ENCODE measurements at regions not wholly inside any gene's neighbourhood (a gene's known extent, or its start where the extent isn't known, plus 50 kb on each side); places are given as distances from the start of the nearest gene placed in this dataset.
"Not testable (repeated sequence)": the region's sequence is repeated elsewhere in the genome, so short reads cannot be mapped to it uniquely, and the experiment has no call there.

- no peak for DNase-seq (ENCODE audit: low read depth, low spot score)
- H3K27ac ChIP-seq, result no peak overlapping the region
These were observed 143.4 kb upstream of the ZNF608 start for GRCh38 chr5:124889850-124890249.

- DNase-seq (ENCODE audit: low read depth, low spot score); H3K27ac ChIP-seq: not testable (repeated sequence)
These were observed 144.0 kb upstream of the ZNF608 start for GRCh38 chr5:124890442-124890841.

- DNase-seq (ENCODE audit: low read depth, low spot score), result no peak
- no peak overlapping the region for H3K27ac ChIP-seq
These were observed 144.7 kb upstream of the ZNF608 start for GRCh38 chr5:124891179-124891578.

GRCh38 chr5:124892185-124892848, 145.9 kb upstream of the ZNF608 start:
- no peak overlapping the region for H3K27ac ChIP-seq
- DNase-seq (ENCODE audit: low read depth, low spot score), result no peak

- H3K27ac ChIP-seq, result no peak overlapping the region
These were observed 148.1 kb upstream of the ZNF608 start for GRCh38 chr5:124894541-124894940.

GRCh38 chr5:124895236-124895635, 148.8 kb upstream of the ZNF608 start:
- DNase-seq (ENCODE audit: low read depth, low spot score), result no peak

More at GRCh38 chr5:124894541-124894940, 148.1 kb upstream of the ZNF608 start:
- DNase-seq (ENCODE audit: low read depth, low spot score), result no peak

GRCh38 chr5:124901081-124901480, 154.6 kb upstream of the ZNF608 start:
- no peak overlapping the region for H3K27ac ChIP-seq
- DNase-seq (ENCODE audit: low read depth, low spot score), result no peak

More at GRCh38 chr5:124895236-124895635, 148.8 kb upstream of the ZNF608 start:
- H3K27ac ChIP-seq, result no peak overlapping the region

GRCh38 chr5:124902097-124902821, 155.8 kb upstream of the ZNF608 start:
- no peak for DNase-seq (ENCODE audit: low read depth, low spot score)
- H3K27ac ChIP-seq, result no peak overlapping the region

GRCh38 chr5:124905256-124906130, 159.1 kb upstream of the ZNF608 start:
- H3K27ac ChIP-seq, result no peak overlapping the region

GRCh38 chr5:124906339-124907097, 160.1 kb upstream of the ZNF608 start:
- no peak for DNase-seq (ENCODE audit: low read depth, low spot score)
- no peak overlapping the region for H3K27ac ChIP-seq

More at GRCh38 chr5:124905256-124906130, 159.1 kb upstream of the ZNF608 start:
- DNase-seq (ENCODE audit: low read depth, low spot score), result no peak

- no peak overlapping the region for H3K27ac ChIP-seq
- no peak for DNase-seq (ENCODE audit: low read depth, low spot score)
These were observed 160.7 kb upstream of the ZNF608 start for GRCh38 chr5:124907098-124907644.

- H3K27ac ChIP-seq, result no peak overlapping the region
- peak; percentile 29 for DNase-seq (ENCODE audit: low read depth, low spot score)
These were observed 162.4 kb upstream of the ZNF608 start for GRCh38 chr5:124908581-124909451.

GRCh38 chr5:124909734-124910133, 163.3 kb upstream of the ZNF608 start:
- H3K27ac ChIP-seq, result no peak overlapping the region
- DNase-seq (ENCODE audit: low read depth, low spot score), result no peak

- H3K27ac ChIP-seq, result no peak overlapping the region
These were observed 164.0 kb upstream of the ZNF608 start for GRCh38 chr5:124910354-124911016.

GRCh38 chr5:124912638-124913328, 166.3 kb upstream of the ZNF608 start:
- no peak for DNase-seq (ENCODE audit: low read depth, low spot score)
- H3K27ac ChIP-seq, result no peak overlapping the region

More at GRCh38 chr5:124910354-124911016, 164.0 kb upstream of the ZNF608 start:
- no peak for DNase-seq (ENCODE audit: low read depth, low spot score)

GRCh38 chr5:124913329-124913653, 166.9 kb upstream of the ZNF608 start:
- no peak overlapping the region for H3K27ac ChIP-seq
- no peak for DNase-seq (ENCODE audit: low read depth, low spot score)

GRCh38 chr5:124916313-124916712, 169.9 kb upstream of the ZNF608 start:
- DNase-seq (ENCODE audit: low read depth, low spot score), result not testable (repeated sequence)

GRCh38 chr5:124918618-124919017, 172.2 kb upstream of the ZNF608 start:
- no peak overlapping the region for H3K27ac ChIP-seq

More at GRCh38 chr5:124916313-124916712, 169.9 kb upstream of the ZNF608 start:
- not testable (repeated sequence) for H3K27ac ChIP-seq

More at GRCh38 chr5:124918618-124919017, 172.2 kb upstream of the ZNF608 start:
- DNase-seq (ENCODE audit: low read depth, low spot score), result no peak
